Glomerular endothelial cell (primary cell): ENCODE measurements at regions not wholly inside any gene's neighbourhood (a gene's known extent, or its start where the extent isn't known, plus 50 kb on each side); places are given as distances from the start of the nearest gene placed in this dataset.
"Not testable (repeated sequence)": the region's sequence is repeated elsewhere in the genome, so short reads cannot be mapped to it uniquely, and the experiment has no call there.

Experiments used
- DNase-seq: peaks from one replicate; pipeline ENCODE4 v3.0.0-alpha.2; 2011; ENCODE audit warnings: low read depth, low spot score; ENCODE audit errors: extremely low read depth

GRCh38 chr12:124654666-124655047 lies 87.2 kb upstream of the NCOR2 start:
- no peak for DNase-seq

- no peak for DNase-seq
These were observed 85.9 kb upstream of the NCOR2 start for GRCh38 chr12:124653169-124653931.

- no peak for DNase-seq
These were observed 85.2 kb upstream of the NCOR2 start for GRCh38 chr12:124652661-124653060.

GRCh38 chr12:124651516-124652273 lies 84.3 kb upstream of the NCOR2 start:
- DNase-seq: no peak

- no peak for DNase-seq
These were observed 83.5 kb upstream of the NCOR2 start for GRCh38 chr12:124650912-124651311.

GRCh38 chr12:124648710-124649384 lies 81.4 kb upstream of the NCOR2 start:
- no peak for DNase-seq

GRCh38 chr12:124647316-124647715 lies 79.9 kb upstream of the NCOR2 start:
- no peak for DNase-seq

- DNase-seq: no peak
These were observed 79.2 kb upstream of the NCOR2 start for GRCh38 chr12:124646385-124647230.

GRCh38 chr12:124645530-124646244 lies 78.3 kb upstream of the NCOR2 start:
- no peak for DNase-seq

- not testable (repeated sequence) for DNase-seq
These were observed 76.4 kb upstream of the NCOR2 start for GRCh38 chr12:124643768-124644167.

GRCh38 chr12:124642105-124642504 lies 74.7 kb upstream of the NCOR2 start:
- DNase-seq: no peak

- no peak for DNase-seq
These were observed 74.2 kb upstream of the NCOR2 start for GRCh38 chr12:124641591-124641990.

- no peak for DNase-seq
These were observed 72.6 kb upstream of the NCOR2 start for GRCh38 chr12:124640056-124640455.

GRCh38 chr12:124639122-124639806 lies 71.9 kb upstream of the NCOR2 start:
- DNase-seq: no peak

- DNase-seq: no peak
These were observed 70.2 kb upstream of the NCOR2 start for GRCh38 chr12:124637581-124637981.

- DNase-seq: no peak
These were observed 69.8 kb upstream of the NCOR2 start for GRCh38 chr12:124637163-124637562.

GRCh38 chr12:124636138-124636978 lies 68.9 kb upstream of the NCOR2 start:
- DNase-seq: no peak

GRCh38 chr12:124635316-124635715 lies 67.9 kb upstream of the NCOR2 start:
- DNase-seq: no peak
